Ovary (tissue), 7 donors: ENCODE measurements at regions not wholly inside any gene's neighbourhood (a gene's known extent, or its start where the extent isn't known, plus 50 kb on each side); places are given as distances from the start of the nearest gene placed in this dataset.

Source experiments
- DNase-seq, 5 donors: peaks; one replicate each; pipeline ENCODE4 v3.0.0-alpha.2; 2019 to 2020
- H3K27ac ChIP-seq, 2 donors: fragments of 200-600 bp; one replicate each; pipeline versions ENCODE4 v1.5.1 to v1.8.0; 2019 to 2022
- H3K27me3 ChIP-seq: fragments of 200-600 bp; one replicate; pipeline ENCODE4 v1.8.0; 2022
- H3K36me3 ChIP-seq: fragments of 200-600 bp; sonication (generic); one replicate; pipeline ENCODE4 v1.5.1; 2019
- H3K4me1 ChIP-seq: one replicate; pipeline ENCODE4 v1.8.1; 2013; ENCODE audit warnings: mild to moderate bottlenecking, moderate library complexity; ENCODE audit not compliant: insufficient read depth
- H3K4me3 ChIP-seq: fragments of 200-600 bp; sonication (generic); one replicate; pipeline ENCODE4 v1.5.1; 2017
- H3K9me3 ChIP-seq, 2 donors: fragments of 200-600 bp in 1 of 2; sonication (generic) in 1 of 2; one replicate each; pipeline versions ENCODE4 v1.5.1 to v1.8.1; 2013 to 2019; ENCODE audit warnings: mild to moderate bottlenecking in 1 of 2, moderate library complexity in 1 of 2
- CTCF ChIP-seq, 3 donors: fragments of 450-650 bp in 2 of 3; fragments of 200-600 bp in 1 of 3; IDR thresholded peaks; one replicate each; pipeline versions ENCODE4 v1.5.1 to v1.8.0; 2016 to 2022; ENCODE audit warnings: antibody characterized with exemption in 3 of 3, mild to moderate bottlenecking in 1 of 3
- EP300 ChIP-seq: sonication (generic); formaldehyde crosslinking; IDR thresholded peaks from one replicate; pipeline ENCODE4 v1.6.1; 2017; ENCODE audit warnings: antibody characterized with exemption
- POLR2A ChIP-seq: fragments of 450-650 bp; IDR thresholded peaks from one replicate; pipeline ENCODE4 v1.6.1; 2017; ENCODE audit warnings: antibody characterized with exemption, mild to moderate bottlenecking, moderate library complexity
- WGBS, 3 donors: extraction: QIAGEN DNeasy Blood & Tissue Kit in 1 of 3; methylation state at CpG; one replicate each; pipeline versions ENCODE4 v1.1.5 to v1.1.7; 2013 to 2017; 5-methylcytosine and 5-hydroxymethylcytosine counted together
- intact Hi-C, 4 donors: fragments of 100-400 bp; cut with DNase I; formaldehyde crosslinking; loops; one replicate each; pipeline versions ENCODE4 v1.11.0 to v1.15.1; 2022 to 2023
- donor health status: DM: no; HTN: no; CAD: no; lungs with moderate emphysema.
- donor health status: DM: no; HTN: no; CAD: no.
- donor health status: Bipolar disorder and iron deficiency.
- donor health status: DM: no; HTN: no; CAD: no.
- donor health status: DM: yes; HTN: yes; CAD: no.

DNA sequence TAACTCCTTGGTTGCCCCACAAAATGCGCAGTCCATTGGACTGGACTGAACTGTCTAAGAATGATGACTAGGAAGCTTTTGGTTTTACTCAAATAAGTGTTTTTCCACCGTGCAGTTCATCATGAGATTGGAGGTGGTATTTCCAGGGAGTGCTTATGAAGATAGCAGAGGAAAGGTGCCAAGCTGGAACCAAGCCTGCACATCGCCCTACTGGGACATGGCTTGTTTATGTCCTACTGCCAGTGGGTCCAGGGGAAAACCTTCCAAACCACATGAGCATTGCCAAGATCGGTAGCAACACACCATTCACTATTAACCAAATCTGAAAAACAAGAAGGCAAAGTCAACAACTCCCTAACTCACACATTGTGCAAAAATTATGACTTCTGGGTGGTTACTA, 54.7 kb upstream of the DSCAM start:
- WGBS, 3 donors, result 41 to 67% (median 48%) methylated on average over 4 of the region's 4 CpGs
- H3K27ac ChIP-seq, result no peak overlapping the region
- H3K9me3 ChIP-seq, result no peaks in the 10 kb centered on the region
- no peak for TF ChIP-seq POLR2A
- no peak for TF ChIP-seq EP300
- no peak for TF ChIP-seq CTCF (IDR thresholded peaks at IDR 0.05)
- no peak for DNase-seq
- H3K27me3 ChIP-seq, result no peaks in the 10 kb centered on the region
- no peaks in the 10 kb centered on the region for H3K36me3 ChIP-seq
- H3K4me3 ChIP-seq, result no peak overlapping the region
- no peaks in the 10 kb centered on the region for H3K4me1 ChIP-seq
- intact Hi-C loops, result no loop called here

GRCh38 chr21:40902299-40902698, 55.3 kb upstream of the DSCAM start:
- Histone ChIP-seq H3K27me3 (no peaks in the 10 kb centered on the region), H3K36me3 (no peaks in the 10 kb centered on the region), H3K4me3 (no peak overlapping the region), H3K4me1 (no peaks in the 10 kb centered on the region), H3K9me3 (no peaks in the 10 kb centered on the region), H3K27ac (no peak overlapping the region)
- intact Hi-C loops, result no loop called here
- DNase-seq, result no peak
- no peak for TF ChIP-seq POLR2A
- no peak for TF ChIP-seq EP300
- no peak for TF ChIP-seq CTCF (IDR thresholded peaks at IDR 0.05)
- WGBS, 3 donors, result 44 to 52% (median 51%) methylated on average over 3 of the region's 3 CpGs

GRCh38 chr21:40902993-40903392, 56.0 kb upstream of the DSCAM start:
- WGBS, 3 donors, result 46 to 50% (median 49%) methylated on average over 3 of the region's 3 CpGs
- intact Hi-C loops, result no loop called here
- no peaks in the 10 kb centered on the region for H3K4me1 ChIP-seq
- no peaks in the 10 kb centered on the region for H3K27me3 ChIP-seq
- TF ChIP-seq CTCF (IDR thresholded peaks at IDR 0.05) (no peak), POLR2A (no peak)
- no peak for DNase-seq
- no peaks in the 10 kb centered on the region for H3K9me3 ChIP-seq
- no peaks in the 10 kb centered on the region for H3K36me3 ChIP-seq
- no peak overlapping the region for H3K4me3 ChIP-seq
- H3K27ac ChIP-seq, result no peak overlapping the region

- intact Hi-C loops, result no loop called here
- TF ChIP-seq POLR2A, result no peak
- no peak for TF ChIP-seq CTCF (IDR thresholded peaks at IDR 0.05)
- TF ChIP-seq EP300, result no peak
- no peak overlapping the region for H3K27ac ChIP-seq
Measured at GRCh38 chr21:40905251-40905650, 58.3 kb upstream of the DSCAM start.

DNA sequence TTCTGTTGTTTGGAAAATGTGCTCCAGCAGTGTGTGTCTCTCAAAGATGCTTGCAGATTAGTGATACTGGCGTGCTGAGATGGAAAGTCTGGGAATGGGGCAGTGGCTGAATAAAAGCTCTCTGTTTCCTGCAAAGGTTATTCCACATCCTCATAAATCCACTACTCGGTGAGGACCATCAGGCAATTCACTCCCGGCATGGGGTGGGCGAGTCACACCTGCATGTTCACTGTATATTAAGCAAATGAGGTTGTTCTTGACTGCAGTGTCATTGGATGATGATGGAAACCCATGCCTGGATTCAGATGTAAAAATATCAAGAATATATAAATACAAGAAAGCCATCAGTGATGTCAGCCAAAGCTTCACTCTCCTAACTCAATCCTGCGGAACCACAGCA, 65.4 kb upstream of the DSCAM start:
- TF ChIP-seq POLR2A (no peak), CTCF (IDR thresholded peaks at IDR 0.05) (no peak)
- Histone ChIP-seq H3K4me1 (no peaks in the 10 kb centered on the region), H3K9me3 (no peaks in the 10 kb centered on the region), H3K36me3 (no peaks in the 10 kb centered on the region), H3K4me3 (no peak overlapping the region), H3K27me3 (no peaks in the 10 kb centered on the region), H3K27ac (no peak overlapping the region)
- whole genome bisulfite sequencing, 3 donors, result 77 to 92% (median 83%) methylated on average over 5 of the region's 5 CpGs
- intact Hi-C loops, result no loop called here
- no peak for DNase-seq

More at GRCh38 chr21:40905251-40905650, 58.3 kb upstream of the DSCAM start:
- WGBS, 3 donors, result 54 to 59% (median 59%) methylated on average over 3 of the region's 3 CpGs
- Histone ChIP-seq H3K4me1 (no peaks in the 10 kb centered on the region), H3K27me3 (no peaks in the 10 kb centered on the region), H3K36me3 (no peaks in the 10 kb centered on the region), H3K9me3 (no peaks in the 10 kb centered on the region), H3K4me3 (no peak overlapping the region)
- no peak for DNase-seq
